GM20000 (cell line): ENCODE measurements at regions not wholly inside any gene's neighbourhood (a gene's known extent, or its start where the extent isn't known, plus 50 kb on each side); places are given as distances from the start of the nearest gene placed in this dataset.
"Not testable (repeated sequence)": the region's sequence is repeated elsewhere in the genome, so short reads cannot be mapped to it uniquely, and the experiment has no call there.

ENCODE experiments used
- DNase-seq: peaks from one replicate; pipeline ENCODE4 v3.0.0; 2012; ENCODE audit warnings: low spot score
- TF ChIP-seq, protein P1 (sequence below): IDR thresholded peaks from 2 replicates; pipeline ENCODE4 v1.5.1; 2012; ENCODE audit warnings: mild to moderate bottlenecking, control low read depth; ENCODE audit errors: extremely low read depth, missing control alignments

DNA sequence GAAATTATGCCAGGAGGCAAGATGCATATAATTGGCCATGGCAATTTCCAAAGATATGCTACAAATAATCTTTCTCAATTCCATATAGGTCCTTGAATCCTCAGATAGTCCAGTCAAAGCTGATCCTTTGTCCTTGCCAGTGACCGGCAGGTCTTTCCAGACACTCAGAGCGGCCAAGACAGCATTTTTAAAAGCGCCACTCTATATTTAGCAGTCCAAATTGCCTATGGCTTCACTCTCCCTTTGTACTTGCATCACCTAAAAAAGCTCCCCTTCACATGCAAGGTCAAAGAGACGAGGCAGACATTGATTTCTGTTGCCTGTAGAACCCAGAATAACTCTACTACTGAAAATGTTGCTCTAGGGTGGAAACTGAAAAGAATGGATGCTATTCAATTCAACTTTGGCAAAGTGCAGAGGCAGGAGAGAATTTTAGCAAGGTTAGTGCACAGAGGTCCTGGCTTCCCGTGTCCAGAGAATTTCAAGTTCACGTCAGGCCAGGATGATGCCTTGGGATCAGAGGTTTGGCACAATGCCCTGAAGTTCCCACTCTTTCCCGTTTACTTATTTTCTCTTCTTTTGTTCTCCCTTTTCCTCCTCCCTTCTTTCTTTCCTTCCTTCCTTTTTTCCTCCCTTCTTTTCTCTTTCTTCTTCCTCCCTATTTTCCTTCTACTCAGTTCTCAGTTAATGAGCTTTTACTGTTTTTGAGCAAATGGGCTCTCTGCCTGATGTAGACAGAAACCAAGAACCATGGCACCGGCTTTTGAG, 108.5 kb downstream of the KCNK1 start:
- no peak for DNase-seq
- TF ChIP-seq, protein P1, sequence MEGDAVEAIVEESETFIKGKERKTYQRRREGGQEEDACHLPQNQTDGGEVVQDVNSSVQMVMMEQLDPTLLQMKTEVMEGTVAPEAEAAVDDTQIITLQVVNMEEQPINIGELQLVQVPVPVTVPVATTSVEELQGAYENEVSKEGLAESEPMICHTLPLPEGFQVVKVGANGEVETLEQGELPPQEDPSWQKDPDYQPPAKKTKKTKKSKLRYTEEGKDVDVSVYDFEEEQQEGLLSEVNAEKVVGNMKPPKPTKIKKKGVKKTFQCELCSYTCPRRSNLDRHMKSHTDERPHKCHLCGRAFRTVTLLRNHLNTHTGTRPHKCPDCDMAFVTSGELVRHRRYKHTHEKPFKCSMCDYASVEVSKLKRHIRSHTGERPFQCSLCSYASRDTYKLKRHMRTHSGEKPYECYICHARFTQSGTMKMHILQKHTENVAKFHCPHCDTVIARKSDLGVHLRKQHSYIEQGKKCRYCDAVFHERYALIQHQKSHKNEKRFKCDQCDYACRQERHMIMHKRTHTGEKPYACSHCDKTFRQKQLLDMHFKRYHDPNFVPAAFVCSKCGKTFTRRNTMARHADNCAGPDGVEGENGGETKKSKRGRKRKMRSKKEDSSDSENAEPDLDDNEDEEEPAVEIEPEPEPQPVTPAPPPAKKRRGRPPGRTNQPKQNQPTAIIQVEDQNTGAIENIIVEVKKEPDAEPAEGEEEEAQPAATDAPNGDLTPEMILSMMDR, result no peak

DNA sequence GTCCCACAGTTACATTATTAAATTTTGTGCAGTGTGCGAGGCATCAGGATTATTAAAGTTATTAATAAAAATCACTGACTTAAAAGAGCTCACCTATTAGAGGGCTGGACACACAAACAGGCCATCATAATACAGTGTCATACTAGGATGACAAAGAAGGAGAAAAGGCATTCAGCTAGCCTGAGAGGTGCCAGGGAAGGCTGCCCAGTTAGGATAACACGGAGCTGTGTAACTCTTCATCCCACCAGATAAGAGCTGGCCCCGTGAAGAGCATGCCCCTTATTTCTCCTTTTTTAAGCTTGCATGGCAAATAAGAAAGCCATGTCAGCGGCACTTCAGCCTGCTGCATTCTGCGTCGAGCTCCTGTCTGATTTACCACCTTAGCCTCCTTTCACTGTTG, 109.5 kb downstream of the KCNK1 start:
- no peak for DNase-seq

DNA sequence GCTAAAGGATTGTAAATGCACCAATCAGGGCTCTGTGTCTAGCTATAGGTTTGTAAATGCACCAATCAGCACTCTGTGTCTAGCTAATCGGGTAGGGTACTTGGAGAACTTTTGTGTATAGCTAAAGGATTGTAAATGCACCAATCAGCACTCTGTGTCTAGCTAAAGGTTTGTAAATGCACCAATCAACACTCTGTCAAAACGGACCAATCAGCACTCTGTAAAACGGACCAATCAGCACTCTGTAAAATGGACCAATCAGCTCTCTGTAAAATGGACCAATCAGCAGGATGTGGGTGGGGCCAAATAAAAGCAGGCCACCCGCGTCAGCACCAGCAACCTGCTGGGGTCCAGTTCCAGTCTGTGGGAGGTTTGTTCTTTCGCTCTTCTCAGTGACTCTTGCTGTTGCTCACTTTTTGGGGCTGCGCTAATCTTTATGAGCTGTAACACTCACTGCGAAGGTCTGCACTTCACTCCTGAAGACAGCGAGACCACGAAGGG, 110.3 kb downstream of the KCNK1 start:
- DNase-seq, result not testable (repeated sequence)

More for the DNA sequence above, 109.5 kb downstream of the KCNK1 start:
- TF ChIP-seq, protein P1, result no peak

DNA sequence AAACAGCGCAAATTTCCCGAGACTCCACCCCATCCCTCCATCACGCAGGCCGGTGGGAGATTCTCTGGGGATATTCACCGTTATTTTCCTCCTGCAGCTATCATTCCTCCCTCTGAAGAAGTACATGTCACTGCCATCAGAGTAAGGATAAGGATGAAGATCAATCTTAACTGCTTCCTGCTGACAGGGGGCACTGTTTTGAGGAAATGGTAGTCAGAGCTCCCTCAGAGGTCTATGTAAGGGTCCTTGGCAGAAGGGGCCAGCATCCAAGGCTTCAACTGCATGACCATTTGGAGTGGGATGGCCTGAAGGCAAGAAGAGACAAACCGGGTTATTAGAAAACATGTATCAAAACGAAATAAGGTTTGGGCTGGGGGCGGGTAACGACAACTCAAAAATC, 111.5 kb downstream of the KCNK1 start:
- DNase-seq, result no peak
- TF ChIP-seq, protein P1, result no peak

DNA sequence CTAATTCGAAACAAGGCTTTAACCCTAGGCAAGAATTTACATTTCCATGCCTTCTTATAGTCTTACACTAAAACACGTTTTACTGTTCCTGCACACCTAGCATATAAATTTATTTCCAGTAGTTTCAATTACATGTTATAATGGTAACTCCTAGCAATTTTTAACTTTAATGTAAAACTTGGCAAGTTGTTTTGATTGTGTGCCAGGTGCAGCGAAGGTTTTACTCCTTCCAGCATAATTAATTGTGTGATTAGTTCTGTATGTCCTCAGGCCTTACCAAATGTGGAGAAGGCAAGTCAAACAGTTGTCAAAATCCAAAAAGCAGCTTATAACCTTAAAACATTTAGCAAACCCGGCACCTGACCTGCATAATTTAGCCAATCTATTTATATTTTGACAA, 114.8 kb downstream of the KCNK1 start:
- TF ChIP-seq, protein P1, result no peak
- DNase-seq, result no peak

DNA sequence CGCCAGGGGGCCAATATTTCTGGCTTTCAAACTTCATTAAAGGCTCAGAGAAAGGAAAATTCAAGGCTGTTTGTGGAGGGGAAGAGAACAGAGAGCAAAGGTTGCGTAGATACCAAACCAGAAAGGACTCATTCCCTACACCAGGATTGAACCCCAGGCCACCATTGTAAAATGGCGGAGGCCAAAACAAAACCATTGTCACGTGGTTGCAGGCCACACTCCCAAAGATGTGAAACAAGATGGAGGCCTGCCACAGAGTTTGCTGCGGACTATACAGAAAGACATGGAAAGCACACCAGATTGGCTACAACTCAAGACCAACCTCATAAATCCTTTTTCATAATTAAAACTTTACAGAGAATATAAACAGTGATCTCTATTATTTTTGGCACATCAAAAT, 116.5 kb downstream of the KCNK1 start:
- DNase-seq, result no peak
- TF ChIP-seq, protein P1, result no peak

DNA sequence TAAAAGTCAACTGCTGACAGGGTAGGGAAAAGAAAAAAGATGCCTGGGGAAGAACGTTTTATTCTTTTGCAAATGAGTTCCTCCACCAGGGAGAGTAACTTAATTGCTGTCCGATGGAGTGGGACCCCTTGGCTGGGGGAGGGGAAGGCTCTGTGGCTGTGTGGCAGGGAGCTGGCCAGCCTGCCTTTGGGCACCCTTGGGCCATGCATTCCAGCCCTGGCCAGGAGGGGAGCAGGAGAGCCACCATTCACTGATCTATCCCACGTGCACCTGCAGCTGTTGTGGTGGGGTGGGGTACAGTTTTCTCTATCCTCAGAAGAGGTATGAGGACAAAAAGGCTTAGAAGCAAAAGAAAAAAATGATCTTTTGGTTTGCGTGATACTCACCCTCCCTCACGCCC, 116.9 kb downstream of the KCNK1 start:
- TF ChIP-seq, protein P1, result no peak
- DNase-seq, result no peak

DNA sequence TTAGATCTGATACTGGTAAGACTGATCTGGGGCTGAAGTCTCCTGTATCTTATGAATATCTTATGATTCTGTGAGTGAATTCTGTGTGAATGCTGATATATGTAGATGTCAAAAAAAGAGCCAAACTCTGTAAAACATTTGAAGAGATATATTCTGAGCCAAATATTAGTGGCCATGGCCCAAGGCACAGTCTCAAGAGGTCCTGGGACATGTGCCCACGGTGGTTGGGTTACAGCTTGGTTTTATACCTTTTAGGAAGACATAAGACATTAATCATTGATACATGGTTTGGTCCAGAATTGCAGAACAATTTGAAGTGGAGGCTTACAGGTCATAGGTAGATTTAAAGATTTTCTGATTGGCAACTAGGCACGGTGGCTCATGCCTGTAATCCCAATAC, 118.3 kb downstream of the KCNK1 start:
- TF ChIP-seq, protein P1, result no peak

More for the DNA sequence above, 118.3 kb downstream of the KCNK1 start:
- DNase-seq, result no peak
